Urothelium cell line (cell line): ENCODE measurements at regions not wholly inside any gene's neighbourhood (a gene's known extent, or its start where the extent isn't known, plus 50 kb on each side); places are given as distances from the start of the nearest gene placed in this dataset.
"Not testable (repeated sequence)": the region's sequence is repeated elsewhere in the genome, so short reads cannot be mapped to it uniquely, and the experiment has no call there.

Source experiments
- DNase-seq: peaks from one replicate; pipeline ENCODE4 v3.0.0; 2011; ENCODE audit warnings: low spot score, mixed read lengths
- FAIRE-seq: peaks from 2 replicates; lab custom pipeline; 2011; peaks lifted over from hg19 to GRCh38; lab: Jason Lieb, UNC

DNA sequence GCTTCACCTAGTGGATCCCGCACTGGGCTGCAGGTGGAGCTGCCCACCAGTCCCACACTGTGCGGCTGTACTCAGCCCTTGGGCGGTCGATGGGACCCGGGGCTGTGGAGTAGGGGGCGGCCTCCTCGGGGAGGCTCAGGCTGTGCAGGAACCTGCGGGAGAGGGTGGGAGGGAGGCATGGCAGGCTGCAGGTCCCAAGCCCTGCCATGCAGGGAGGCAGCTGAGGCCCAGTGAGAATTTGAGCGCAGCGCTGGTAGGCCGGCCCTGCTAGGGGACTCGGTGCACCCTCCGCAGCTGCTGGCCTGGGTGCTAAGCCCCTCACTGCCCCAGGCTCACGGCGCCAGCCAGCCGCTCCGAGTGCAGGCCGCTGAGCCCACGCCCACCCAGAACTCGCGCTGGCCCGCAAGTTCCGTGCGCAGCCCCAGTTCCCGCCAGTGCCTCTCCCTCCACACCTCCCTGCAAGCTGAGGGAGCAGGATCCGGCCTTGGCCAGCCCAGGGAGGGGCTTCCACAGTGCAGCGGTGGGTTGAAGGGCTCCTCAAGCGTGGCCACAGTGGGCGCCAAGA lies 1407.6 kb downstream of the EPHA7 start:
- no peak for DNase-seq
- no peak for FAIRE-seq

DNA sequence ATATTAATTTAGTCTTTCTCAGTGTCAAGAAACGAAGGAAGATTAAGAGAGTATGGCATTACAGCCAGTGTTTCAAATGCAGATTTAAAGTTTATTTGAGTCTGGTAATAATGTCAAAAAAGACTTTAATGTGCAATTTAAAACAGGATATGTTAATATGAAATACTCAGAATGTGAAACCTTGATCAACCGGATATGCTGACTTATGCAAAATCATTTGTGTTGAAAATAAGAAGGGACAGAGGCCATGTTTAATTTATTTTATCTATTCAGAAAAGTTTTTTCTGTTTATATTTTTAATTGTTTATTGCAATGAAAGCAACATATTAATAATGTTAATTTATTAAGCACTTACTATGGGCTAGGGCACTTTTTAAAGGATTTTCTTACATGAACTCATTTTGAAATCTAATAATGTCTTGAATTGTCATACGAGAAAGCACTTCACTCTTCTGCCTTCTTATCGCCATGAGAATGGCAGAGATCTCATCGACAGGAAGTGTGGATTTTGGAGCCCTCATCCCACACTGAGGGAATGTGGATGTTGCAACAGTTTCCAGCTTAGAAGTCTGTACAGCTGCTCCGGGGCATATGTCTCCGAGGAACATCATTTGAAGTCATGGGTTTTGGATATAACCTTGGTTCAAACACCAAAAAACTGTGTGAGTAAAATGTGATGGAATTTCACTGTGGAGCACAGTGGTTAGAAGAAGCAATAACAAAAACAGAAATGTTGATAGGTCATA lies 1410.4 kb downstream of the EPHA7 start:
- DNase-seq (no peak), FAIRE-seq (no peak)

DNA sequence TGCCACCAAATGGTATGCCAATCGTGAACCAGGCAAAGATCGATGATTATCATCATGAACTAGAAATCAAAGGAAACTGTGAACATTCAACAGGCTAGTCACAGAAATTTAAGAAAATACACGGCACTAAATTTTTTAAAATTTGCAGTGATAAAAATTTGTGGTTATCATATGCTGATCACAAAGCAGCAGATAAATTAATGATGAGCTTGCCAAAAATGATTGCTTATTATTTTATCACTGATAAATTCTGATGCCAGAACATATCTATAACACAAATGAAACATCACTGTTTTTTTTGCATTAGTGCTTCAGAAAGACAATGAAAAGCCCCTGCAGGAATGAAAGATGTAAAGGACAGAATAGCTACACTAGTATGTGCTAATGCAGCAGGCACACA lies 1413.2 kb upstream of the MAP3K7 start:
- DNase-seq: no peak
- no peak for FAIRE-seq

DNA sequence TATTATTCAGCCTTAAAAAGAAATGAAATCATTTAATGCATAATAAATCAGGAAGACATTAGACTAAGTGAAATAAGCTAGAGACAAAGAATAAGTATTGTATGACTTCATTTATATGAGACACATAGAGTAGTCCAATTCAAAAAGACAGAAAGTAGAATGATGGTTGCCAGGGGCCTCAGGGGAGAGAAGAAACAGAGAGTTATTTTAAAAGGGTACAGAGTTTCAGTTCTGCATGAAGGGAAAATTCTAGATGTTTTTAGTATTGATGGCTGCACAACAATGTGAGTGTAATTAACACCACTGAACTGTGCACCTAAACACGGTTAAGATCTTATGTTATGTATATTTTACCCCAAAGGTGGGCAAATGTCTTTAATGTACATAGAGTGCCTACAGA lies 1407.9 kb upstream of the MAP3K7 start:
- no peak for FAIRE-seq
- DNase-seq: no peak

DNA sequence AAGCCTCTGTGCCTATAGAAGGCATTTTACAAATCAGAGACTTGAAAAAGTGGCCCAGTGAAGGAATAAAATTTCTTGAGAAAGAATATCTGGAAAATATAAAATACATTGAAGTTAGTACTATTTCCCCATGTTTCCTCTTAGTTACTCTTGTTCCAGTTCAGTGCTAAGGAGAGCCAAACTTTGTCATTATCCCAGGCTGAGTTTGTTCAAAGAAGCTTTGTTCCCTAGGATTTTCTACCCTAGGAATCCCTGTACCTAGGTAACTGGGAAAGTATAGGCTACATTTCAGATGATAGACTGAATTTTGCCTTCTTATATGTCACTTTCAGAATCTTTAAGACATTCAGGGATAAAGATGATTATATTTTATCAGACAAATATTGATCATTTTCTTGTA lies 1395.7 kb upstream of the MAP3K7 start:
- no peak for FAIRE-seq
- DNase-seq: no peak

DNA sequence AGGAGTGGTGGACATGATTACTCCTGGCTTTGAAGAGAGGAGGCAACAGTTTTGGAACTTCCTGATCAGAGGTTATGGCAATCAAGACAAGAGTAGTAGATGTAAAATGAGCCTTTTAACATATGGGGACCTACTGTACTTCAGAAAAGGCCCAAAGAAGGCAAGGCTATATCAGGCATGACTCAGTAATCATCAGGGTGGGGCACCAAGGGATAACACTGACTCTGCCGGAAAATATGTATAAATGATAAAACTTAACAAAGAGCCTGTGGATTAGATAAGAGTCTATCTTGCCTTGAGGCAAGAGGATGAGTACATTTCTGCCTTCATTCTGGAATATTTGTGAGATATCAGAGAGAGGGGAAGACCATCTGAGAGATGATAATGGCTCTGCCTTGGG lies 1389.9 kb upstream of the MAP3K7 start:
- FAIRE-seq: no peak
- DNase-seq: no peak

DNA sequence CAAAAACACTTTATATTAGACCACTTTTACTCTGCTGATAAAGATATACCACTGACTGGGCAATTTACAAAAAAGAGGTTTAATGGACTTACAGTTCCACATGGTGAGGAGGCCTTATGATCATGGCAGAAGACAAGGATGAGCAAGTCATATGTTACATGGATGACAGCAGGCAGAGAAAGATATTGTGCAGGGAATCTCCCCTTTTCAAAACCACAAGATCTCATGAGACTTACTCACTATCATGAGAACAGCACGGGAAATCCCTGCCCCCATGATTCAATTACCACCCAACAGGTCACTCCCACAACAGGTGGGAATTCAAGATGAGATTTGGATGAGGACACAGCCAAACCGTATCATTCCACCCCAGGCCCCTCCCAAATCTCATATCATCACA lies 1383.8 kb upstream of the MAP3K7 start:
- FAIRE-seq (no peak), DNase-seq (no peak)

DNA sequence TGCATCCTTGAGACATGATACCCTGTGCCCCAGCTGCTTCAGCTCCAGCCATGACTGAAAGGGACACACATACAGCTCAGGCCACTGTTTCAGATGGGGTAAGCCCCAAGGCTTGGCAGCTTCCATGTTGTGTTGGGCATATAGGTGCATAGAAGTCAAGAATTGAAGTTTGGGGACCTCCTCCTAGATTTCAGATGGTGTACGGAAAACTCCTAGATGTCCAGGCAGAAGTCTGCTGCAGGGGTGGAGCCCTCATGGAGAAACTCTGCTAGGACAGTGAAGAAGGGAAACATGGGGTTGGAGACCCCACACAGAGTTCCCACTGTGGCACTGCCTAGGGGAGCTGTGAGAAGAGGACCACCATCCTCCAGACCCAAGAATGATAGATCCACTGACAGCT lies 1379.0 kb upstream of the MAP3K7 start:
- DNase-seq (no peak), FAIRE-seq (no peak)

DNA sequence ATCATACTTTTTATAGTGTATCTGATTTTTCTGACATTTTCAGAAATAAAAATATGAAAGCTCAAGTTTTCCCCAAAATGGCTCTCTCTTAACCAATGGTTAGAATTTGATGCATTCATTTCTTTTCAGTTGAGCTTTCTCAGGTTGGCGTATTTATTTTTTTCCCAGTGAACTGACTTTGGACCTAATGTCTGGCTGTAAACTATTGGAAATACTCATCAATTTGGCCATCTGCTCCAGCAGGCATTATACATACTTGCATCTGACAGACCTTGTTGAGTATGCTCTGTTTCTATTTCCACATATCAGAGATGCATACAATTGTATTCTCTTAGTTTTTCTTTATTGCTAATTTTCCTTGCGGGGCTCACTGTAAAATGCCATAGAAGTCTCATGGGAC lies 1374.8 kb upstream of the MAP3K7 start:
- no peak for FAIRE-seq

DNA sequence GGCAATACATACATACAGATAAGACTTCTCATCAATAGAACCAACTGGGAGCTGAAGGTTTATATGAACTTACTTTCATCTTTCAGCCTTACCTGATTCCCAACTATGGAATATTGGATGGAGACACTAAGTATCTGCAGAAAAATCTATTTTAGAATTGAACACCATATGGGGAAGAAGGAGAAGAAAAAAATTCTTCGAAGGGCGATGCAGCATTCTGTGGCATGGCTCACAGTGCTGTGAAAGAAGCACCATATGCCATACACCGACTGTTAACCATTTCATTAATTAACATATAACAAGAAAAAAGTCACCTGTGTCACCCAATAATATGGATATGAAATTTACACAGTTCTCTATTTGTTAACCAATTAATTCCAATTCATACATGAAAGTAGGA lies 1374.4 kb upstream of the MAP3K7 start:
- FAIRE-seq: no peak
- DNase-seq: no peak

More for the DNA sequence above, 1374.8 kb upstream of the MAP3K7 start:
- no peak for DNase-seq

DNA sequence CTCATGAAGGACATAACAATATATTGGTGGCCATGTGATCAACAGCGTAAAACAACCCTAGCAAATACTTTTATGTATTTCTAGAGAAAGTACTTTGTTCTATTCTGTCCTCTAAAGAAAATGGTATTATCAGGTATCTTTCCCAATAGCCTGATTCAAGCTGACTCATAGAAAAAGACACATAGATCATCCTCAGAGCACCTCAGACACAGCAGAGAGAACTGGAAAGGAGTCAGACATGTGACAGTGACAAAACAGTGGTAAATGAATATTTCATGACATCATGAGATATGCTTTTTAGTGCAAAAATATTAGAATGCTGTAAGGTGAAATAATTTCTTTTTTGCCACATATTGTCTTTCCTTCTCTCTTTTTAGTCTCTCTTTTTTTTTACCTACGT lies 1355.0 kb upstream of the MAP3K7 start:
- DNase-seq: no peak
- FAIRE-seq: no peak

DNA sequence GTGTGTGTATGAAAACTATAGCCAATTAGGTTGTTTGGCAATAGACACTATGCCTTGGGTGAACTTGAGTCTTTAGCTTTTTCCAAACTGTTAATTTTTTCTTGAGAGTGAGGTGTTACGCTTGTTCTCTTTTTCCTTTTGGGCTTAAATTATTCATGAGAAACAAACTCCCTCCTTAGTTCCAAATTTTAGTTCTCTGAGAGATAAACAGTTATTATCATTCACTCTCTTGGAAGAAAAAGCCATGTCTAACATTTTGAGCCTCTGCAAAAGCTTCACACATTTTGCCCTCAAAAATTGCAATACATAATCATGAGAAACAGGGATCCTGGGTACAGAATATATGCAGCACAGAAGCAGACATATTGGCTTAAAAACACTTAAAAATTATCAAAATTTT lies 1353.9 kb upstream of the MAP3K7 start:
- no peak for FAIRE-seq
- DNase-seq: no peak

DNA sequence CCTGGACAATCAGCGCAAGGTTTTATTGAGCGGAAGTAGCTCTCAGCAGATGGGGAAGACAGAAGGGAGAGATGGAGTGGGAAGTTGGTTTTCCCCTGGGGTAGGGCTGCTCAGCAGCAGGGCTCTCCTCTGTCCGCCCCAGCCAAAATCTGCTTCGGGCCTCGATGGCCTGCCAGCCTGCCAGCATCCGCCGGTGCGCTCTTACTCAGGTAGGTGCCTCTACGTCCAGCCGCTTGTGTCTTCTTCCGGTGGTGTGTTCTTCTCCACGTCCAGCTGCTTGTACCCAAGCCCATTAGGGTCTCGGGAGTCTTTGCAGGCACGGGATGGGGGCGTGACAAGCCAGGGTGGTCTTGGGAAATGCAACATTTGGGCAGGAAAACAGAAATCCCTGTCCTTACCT lies 1340.0 kb upstream of the MAP3K7 start:
- FAIRE-seq (no peak), DNase-seq (no peak)

DNA sequence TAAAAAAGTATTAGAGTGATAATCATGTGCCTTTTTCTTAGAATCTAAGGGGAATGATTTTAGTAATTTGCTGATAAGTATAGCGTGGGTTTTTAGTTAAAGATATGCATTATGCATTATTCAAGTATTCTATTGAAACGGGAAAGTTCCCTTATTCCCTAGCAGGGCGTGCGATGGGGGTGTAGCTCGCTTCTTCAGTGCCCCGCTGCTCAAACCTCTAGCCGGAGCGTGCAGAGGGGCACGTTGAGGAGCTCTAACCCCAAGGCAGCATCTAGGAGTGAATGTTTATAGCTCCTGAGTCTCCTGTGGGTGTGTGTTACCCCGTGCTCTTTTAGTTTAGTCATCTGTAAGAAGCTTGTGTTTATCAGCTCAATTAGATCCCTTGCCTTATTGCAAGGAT lies 1339.5 kb upstream of the MAP3K7 start:
- FAIRE-seq (no peak), DNase-seq (no peak)

DNA sequence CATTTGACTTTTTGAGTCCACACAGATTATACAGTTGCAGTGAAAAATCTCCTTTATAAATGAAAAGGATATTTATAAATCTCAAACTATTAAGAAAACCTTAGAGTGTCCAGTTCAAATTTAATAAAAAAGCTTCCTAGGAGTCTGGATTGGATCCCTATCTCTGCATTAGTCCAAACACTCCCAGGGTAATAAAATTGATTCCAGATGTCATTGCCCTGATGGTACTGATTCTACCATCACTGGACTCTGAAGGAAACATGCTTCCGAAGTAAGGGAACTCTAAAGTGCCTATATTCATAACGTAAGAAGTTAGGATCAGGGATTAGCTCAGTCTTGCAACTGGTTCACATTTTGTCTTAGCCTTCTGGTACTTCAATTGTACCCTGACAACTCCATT lies 1325.1 kb upstream of the MAP3K7 start:
- FAIRE-seq: no peak
- DNase-seq: no peak

DNA sequence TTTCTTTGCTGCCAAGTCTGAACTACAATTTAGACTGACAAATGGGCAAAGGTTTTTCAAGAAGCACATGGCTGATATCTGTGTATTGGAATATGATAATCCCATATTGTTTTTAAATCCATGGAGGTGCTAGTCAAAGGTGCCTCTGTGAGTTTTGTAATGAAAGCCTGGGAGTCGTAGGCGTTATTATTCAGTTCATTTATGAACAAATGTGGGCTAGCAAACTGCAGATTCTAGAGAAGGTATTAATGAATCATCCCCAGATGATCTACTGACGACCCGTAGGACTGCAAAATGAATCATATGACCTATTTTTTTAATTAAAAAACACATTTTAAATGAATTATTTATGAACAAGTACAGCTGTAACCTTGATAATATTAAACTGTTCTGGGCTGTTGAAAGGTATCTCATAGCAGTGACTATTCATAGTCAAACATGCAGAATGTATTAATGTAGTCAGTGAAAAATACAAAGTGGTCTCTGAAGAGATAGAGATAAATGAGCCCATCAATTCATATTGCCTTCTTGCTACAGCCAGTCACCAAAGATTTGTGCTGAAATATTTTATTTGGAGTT lies 1317.8 kb upstream of the MAP3K7 start:
- FAIRE-seq (no peak), DNase-seq (no peak)

DNA sequence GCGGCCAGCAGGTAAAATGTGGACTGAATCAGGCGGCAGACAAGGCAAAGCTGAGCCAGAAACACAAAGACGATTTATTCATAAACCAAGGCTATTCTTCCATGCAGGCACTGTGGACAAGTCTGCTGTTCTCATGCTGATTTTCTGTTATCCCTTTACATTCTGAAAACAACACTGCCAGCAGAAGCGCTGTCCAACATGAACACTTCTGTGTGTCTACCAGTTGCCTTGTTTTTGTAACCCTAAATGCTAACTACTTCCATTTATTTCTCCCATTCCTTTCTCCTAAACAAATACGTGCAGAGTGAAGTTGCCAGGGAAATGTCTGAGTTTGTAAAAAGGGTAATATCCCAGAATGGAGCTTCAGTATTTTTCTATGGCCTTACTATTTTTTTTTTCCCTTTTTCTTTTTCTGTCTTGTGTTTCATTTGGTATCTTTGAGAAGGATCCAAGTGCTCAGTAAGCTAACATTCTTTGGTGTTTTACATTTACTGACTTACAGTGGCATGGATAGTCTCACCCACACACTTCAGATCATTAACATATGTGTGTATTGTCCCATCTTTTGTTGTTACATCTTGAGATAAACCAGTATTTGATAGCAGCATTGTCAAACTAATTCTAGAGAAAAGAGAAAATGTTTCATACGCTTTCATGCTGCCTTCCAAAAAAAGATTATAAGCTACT lies 1308.9 kb upstream of the MAP3K7 start:
- FAIRE-seq: no peak

DNA sequence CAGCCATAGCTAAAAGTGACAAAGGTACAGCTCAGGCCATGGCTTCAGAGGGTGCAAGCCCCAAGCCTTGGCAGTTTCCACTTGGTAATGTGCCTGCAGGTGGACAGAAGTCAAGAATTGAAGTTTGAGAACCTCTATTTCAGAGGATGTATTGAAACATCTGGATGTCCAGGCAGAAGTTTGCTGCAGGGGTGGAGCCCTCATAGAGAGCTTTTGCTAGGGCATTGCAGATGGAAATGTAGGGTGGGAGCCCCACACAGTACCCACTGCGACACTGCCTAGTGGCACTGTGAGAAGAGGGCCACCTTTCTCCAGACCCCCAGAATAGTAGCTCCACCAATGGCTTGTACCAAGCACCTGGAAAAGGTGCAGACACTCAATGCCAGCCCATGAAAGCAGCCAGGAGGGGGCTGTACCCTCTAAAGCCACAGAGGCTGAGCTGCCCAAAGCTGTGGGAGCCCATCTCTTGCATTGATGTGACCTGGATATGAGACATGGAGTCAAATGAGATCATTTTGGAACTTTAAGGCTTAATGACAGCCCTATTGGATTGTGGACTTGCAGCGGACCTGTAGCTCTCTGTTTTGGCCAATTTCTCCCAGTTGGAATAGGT lies 1299.4 kb upstream of the MAP3K7 start:
- DNase-seq (no peak), FAIRE-seq (no peak)

More for the DNA sequence above, 1308.9 kb upstream of the MAP3K7 start:
- no peak for DNase-seq

DNA sequence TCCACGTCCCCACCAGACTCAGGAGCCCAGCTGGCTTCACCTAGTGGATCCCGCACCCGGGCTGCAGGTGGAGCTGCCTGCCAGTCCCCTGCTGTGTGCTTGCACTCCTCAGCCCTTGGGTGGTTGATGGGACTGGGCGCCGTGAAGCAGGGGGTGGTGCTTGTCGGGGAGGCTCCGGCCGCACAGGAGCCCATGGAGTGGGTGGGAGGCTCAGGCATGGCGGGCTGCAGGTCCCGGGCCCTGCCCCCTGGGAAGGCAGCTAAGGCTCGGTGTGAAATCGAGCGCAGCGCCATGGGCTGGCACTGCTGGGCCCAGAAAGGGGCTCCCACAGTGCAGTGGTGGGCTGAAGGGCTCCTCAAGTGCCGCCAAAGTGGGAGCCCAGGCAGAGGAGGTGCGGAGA lies 1294.9 kb upstream of the MAP3K7 start:
- not testable (repeated sequence) for DNase-seq, FAIRE-seq

DNA sequence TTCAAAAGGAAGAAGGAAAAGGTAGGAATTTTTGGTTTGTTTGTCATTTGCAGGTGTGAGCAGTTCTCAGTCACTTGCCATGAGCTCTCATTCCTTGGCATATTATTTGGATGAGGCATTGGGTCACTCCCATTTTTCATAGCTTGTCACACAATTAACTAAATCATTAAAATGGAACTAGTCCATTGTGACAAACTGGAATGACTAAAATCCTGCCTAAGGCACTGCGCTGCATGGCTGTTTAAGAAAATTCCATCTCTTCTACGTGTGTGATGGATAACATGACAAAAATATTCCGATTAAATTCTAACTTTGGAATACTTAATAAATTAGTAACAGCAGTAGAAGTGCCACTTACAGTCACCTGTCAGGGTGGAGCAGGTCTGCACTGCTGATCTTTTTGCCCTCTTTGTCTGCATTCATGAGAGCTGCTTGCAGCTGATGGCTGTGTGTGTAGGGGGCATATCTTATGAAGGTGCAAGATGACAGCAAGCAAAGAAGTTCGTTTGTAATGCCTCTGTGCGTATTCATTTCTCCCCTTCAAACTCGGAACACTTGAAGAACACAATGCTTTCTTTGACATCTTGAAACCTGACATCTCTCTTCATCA lies 1292.6 kb upstream of the MAP3K7 start:
- FAIRE-seq (no peak), DNase-seq (no peak)

DNA sequence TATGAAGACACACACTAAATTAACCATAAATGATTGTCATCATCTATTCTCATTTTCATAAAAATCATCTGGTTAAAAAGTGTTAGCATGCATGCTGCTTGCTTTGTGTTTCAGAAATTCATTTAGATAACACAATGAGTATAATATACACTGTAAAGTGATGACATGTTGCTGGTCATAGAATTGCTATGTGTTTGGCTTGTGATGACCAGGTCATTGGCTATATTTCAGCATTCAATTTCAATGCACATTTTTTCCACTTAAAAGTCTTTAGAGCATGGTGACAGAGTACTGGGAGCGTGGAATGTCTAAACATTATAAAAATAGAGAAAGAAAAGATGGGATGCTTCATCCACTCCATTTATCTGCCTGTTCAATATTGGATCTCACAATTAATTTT lies 1291.1 kb upstream of the MAP3K7 start:
- FAIRE-seq: no peak
- DNase-seq: no peak
